Lower leg skin (tissue), 4 donors: ENCODE measurements at regions not wholly inside any gene's neighbourhood (a gene's known extent, or its start where the extent isn't known, plus 50 kb on each side); places are given as distances from the start of the nearest gene placed in this dataset.

Source experiments
- DNase-seq, 2 donors: peaks; one replicate each; pipeline ENCODE4 v3.0.0-alpha.2; 2019; ENCODE audit warnings: low spot score in 2 of 2
- H3K4me3 ChIP-seq: fragments of 200-600 bp; sonication (generic); 2 replicates; pipeline ENCODE4 v1.5.1; 2017; ENCODE audit warnings: mild to moderate bottlenecking, low read depth; ENCODE audit not compliant: poor library complexity, severe bottlenecking
- CTCF ChIP-seq, 3 donors: fragments of 450-650 bp; IDR thresholded peaks; one replicate each; pipeline ENCODE4 v1.5.1; 2016; ENCODE audit warnings: antibody characterized with exemption in 3 of 3, mild to moderate bottlenecking in 3 of 3, moderate library complexity in 2 of 3
- POLR2A ChIP-seq, 2 donors: fragments of 450-650 bp; IDR thresholded peaks; one replicate each; pipeline ENCODE4 v1.6.1; 2016 to 2017; ENCODE audit warnings: antibody characterized with exemption in 2 of 2, mild to moderate bottlenecking in 1 of 2, moderate library complexity in 1 of 2
- WGBS, 2 donors: methylation state at CpG; one replicate each; pipeline ENCODE4 v1.1.5; 2018; 5-methylcytosine and 5-hydroxymethylcytosine counted together
- intact Hi-C: fragments of 100-400 bp; cut with DNase I; formaldehyde crosslinking; loops from one replicate; pipeline ENCODE4 v1.15.0; 2023; ENCODE audit warnings: low total_unique reads

DNA sequence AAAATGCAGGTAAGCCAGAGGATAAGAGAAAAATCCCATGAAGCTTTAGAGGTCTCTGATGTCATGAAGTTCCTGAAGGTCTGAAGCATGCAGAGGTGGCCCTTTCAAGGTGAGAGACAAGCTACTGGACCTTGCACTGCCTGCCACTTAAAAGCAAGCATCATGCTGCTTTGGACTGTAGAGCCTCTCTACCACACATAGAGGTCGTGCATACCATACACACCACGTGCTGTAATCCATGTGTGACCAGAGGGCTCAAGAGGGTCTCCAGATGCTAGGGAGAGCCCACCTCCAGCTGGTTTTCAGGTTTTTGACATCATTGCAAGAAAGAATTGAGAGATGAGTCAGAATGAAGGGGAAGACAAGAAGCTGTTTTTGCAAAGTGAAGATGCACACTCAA is 436.4 kb downstream of the TCERG1L start:
- intact Hi-C loops = no loop called here
- peak in 1 of 2 donors; percentile 12 for DNase-seq
- 40 to 63% methylated on average over 2 of the region's 2 CpGs for WGBS, 2 donors
- no peak for TF ChIP-seq POLR2A (IDR thresholded peaks at IDR 0.05)
- no peak for TF ChIP-seq CTCF (IDR thresholded peaks at IDR 0.05)
- no peak overlapping the region for H3K4me3 ChIP-seq

DNA sequence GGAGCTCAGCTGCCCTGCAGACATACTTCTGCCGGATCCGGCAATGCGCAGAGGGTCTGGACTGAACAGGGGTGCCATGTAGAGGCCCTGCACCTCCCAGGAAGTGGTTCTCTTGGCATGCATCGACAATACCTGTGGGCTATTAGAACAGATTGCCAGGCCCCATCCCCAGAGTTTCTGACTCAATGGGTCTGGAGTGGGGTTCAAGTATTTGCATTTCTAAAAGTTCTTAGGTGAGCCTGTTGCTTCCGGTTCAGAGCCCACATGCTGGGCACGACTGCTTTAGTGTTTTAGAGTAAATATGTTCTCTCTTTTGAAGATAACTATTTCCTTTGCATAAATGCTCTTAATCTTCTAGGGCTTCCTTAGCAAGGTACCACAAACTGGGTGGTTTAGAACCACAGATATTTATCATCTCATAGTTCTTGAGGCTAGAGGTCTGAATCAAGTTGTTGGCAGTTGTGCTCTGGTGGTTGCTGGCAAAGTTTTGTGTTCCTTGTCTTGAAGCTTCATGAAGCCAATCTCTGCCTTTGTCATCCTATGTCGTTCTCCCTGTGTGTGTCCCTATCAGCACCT is 435.5 kb downstream of the TCERG1L start:
- no peak for TF ChIP-seq POLR2A (IDR thresholded peaks at IDR 0.05)
- TF ChIP-seq CTCF (IDR thresholded peaks at IDR 0.05) = no peak
- intact Hi-C loops = no loop called here
- peak in 1 of 2 donors; percentile 46 for DNase-seq
- no peak overlapping the region for H3K4me3 ChIP-seq
- 72 to 88% methylated on average over 6 to 7 of the region's 7 CpGs for WGBS, 2 donors

- TF ChIP-seq CTCF (IDR thresholded peaks at IDR 0.05) (no peak), POLR2A (IDR thresholded peaks at IDR 0.05) (no peak)
- DNase-seq = peak in 1 of 2 donors; percentile 37
- 66 to 71% methylated on average over 3 of the region's 3 CpGs for WGBS, 2 donors
Measured at GRCh38 chr10:130877126-130877525, 434.4 kb downstream of the TCERG1L start.

DNA sequence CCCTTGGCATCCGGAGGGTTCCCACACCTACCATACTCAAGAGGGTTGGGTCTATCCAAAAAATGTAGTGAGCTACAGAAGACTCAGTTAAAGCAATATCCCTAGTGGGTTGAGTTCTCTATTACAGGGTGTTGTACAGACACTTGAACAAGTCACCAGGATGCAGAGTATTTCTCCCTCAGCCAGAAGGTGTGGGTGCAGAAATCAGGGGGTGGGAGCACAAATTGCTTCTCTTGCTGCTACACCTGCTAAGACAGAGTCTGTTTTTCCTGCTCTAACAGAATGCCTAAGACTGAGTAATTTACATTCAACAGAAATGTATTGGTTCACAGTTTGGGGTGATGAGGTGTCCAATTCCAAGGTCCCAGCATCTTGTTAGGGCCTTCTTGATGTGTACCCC is 433.4 kb downstream of the TCERG1L start:
- 88 to 90% methylated on average over 1 of the region's 1 CpG for WGBS, 2 donors
- intact Hi-C loops = no loop called here
- peak in 1 of 2 donors; percentile 10 for DNase-seq
- H3K4me3 ChIP-seq = no peak overlapping the region
- TF ChIP-seq CTCF (IDR thresholded peaks at IDR 0.05) = no peak
- TF ChIP-seq POLR2A (IDR thresholded peaks at IDR 0.05) = no peak

More at GRCh38 chr10:130877126-130877525, 434.4 kb downstream of the TCERG1L start:
- no peak overlapping the region for H3K4me3 ChIP-seq
- intact Hi-C loops = no loop called here

DNA sequence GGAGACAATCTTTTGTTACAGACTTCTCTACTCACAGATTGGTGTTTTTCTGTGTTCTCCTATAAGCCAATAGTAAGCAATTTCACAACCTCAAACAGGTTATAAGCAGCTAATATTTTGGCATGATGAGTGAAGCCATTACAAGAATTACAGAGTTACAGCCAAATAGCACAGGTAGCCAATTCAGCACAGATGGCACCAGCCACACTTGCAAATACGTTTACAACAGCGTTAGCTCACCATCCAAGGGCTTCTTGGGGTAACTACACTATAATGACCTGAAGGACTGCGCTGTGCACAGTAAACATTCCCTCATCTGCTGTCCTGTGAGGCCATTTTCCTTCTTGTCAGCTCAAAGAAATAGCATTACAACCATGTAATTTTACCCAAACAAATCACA is 428.6 kb downstream of the TCERG1L start:
- H3K4me3 ChIP-seq = no peak overlapping the region
- WGBS, 2 donors = 73 to 80% methylated on average over 3 of the region's 3 CpGs
- TF ChIP-seq CTCF (IDR thresholded peaks at IDR 0.05) (no peak), POLR2A (IDR thresholded peaks at IDR 0.05) (no peak)
- intact Hi-C loops = no loop called here
- no peak for DNase-seq

DNA sequence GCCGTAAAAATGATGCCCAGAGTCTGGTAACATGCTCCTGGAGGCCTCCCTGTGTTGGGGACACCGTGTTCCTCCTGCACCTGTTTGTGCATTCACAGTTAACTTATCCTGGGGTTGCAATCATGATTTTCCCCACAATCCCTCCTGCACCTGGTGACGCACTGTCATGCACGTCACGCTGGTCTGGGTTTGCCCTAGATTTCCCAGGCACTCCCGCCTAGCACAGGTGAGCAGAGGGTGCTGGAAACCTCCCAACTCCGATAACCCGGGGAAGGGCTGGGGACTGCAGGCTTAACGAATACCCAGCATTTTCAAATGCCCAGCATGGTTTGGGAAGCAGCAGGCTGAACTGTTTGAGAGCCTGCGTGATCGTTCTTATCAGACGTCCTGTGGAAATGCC is 427.1 kb downstream of the TCERG1L start:
- no peak for DNase-seq
- TF ChIP-seq POLR2A (IDR thresholded peaks at IDR 0.05) = no peak
- no peak for TF ChIP-seq CTCF (IDR thresholded peaks at IDR 0.05)
- intact Hi-C loops = no loop called here
- no peak overlapping the region for H3K4me3 ChIP-seq
- WGBS, 2 donors = 78 to 82% methylated on average over 12 of the region's 12 CpGs
